Astrocyte of the spinal cord (primary cell): ENCODE measurements at regions not wholly inside any gene's neighbourhood (a gene's known extent, or its start where the extent isn't known, plus 50 kb on each side); places are given as distances from the start of the nearest gene placed in this dataset.
A peak's percentile ranks its signal among the peaks of the same experiment; 100 is the strongest.

ENCODE experiments used
- DNase-seq: peaks from one replicate; pipeline ENCODE4 v3.0.0; 2011; ENCODE audit warnings: low read depth, low spot score
- H3K4me3 ChIP-seq: 2 replicates; pipeline ENCODE4 v1.5.1; 2011; ENCODE audit warnings: low read depth, mild to moderate bottlenecking, low read length, moderate library complexity
- in situ Hi-C: cut with HindIII; loops from 2 replicates; pipeline ENCODE4 v1.10.0; 2017; ENCODE audit warnings: low sequenced_read_pairs
- TF ChIP-seq, protein P1 (sequence below): IDR thresholded peaks from 2 replicates; pipeline ENCODE4 v1.5.1; 2012; ENCODE audit warnings: low read depth, mild to moderate bottlenecking, low read length, inconsistent platforms

DNA sequence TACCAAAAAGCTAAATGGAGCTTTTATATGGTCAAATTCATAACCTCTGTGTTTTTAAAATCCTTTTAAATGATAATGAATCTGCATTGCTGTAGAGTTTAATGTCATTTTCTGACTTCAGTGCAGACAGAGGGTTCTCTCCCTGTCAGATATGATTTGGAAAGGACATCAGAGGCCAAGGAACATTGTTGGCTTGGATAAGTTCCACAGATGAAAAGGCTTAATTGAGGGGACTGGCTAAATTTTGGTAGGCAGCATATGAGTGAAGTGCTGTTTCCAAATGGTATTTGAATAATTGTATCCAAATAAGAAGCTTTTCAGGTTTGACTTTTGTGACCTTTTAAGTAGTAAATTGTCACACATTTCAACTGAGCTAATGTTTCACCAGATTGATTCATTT, 124.6 kb upstream of the KCNH7 start:
- TF ChIP-seq, protein P1, sequence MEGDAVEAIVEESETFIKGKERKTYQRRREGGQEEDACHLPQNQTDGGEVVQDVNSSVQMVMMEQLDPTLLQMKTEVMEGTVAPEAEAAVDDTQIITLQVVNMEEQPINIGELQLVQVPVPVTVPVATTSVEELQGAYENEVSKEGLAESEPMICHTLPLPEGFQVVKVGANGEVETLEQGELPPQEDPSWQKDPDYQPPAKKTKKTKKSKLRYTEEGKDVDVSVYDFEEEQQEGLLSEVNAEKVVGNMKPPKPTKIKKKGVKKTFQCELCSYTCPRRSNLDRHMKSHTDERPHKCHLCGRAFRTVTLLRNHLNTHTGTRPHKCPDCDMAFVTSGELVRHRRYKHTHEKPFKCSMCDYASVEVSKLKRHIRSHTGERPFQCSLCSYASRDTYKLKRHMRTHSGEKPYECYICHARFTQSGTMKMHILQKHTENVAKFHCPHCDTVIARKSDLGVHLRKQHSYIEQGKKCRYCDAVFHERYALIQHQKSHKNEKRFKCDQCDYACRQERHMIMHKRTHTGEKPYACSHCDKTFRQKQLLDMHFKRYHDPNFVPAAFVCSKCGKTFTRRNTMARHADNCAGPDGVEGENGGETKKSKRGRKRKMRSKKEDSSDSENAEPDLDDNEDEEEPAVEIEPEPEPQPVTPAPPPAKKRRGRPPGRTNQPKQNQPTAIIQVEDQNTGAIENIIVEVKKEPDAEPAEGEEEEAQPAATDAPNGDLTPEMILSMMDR: no peak
- DNase-seq: no peak
- in situ Hi-C loops: no loop called here
- H3K4me3 ChIP-seq: no peak overlapping the region

DNA sequence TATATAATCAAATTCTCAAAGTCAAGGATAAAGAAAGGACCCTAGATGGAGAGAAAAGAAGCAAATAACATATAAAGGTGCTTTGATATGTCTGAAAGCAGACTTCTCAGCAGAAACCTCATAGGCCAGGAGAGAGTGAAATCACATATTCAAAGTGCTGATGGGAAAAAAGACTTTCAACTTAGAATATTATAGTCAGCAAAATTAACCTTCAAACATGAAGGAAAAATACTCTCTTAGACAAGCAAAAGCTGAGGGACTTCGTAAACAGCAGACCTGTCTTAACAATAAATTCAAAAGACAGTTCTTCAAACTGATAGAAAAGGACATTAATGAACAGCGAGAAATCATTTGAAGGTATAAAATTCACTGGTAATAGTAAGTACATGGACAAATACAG, 107.2 kb upstream of the KCNH7 start:
- TF ChIP-seq, protein P1: no peak
- H3K4me3 ChIP-seq: no peak overlapping the region

DNA sequence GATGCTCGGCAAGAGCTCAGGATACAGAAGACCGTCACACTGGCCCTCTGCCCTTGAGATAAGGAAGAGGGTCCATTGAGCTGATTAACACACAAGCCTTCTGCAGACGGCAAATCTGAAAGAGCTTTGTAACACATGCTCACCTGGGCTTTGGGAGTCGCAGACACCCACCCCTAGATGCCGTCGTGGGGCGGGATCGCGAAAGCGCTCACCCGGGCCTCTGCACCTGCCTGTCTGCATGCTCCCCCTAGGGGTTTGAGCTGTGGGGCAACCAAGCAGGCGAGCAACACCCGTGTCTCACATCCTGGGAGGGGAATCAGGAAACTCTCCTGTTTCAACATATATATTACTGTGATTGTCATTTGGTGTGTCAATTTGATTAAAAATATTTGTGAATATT, 99.8 kb upstream of the KCNH7 start:
- no peak for DNase-seq
- no peak overlapping the region for H3K4me3 ChIP-seq
- in situ Hi-C loops: no loop called here
- TF ChIP-seq, protein P1: no peak

More for the DNA sequence above, 107.2 kb upstream of the KCNH7 start:
- in situ Hi-C loops: no loop called here
- no peak for DNase-seq

DNA sequence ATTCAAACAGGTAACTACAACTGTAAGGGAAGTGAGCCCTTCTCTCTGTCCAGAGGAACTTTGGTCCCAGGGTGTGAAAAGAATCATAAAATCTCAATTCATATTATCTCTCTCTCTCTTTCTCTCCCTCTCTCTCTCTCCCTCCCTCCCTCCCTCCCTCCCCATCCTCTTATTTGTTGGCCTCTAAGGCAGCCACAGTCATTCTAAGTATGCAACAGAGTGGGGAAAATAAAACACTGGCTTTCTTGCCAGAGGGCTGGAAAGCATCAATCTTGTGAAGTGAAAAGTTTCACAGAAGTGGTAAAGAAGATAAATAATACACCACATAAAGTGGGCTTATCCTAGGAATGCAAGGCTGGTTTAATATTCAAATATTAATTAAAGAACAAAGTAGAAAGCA, 95.6 kb upstream of the KCNH7 start:
- TF ChIP-seq, protein P1: no peak
- in situ Hi-C loops: no loop called here
- no peak overlapping the region for H3K4me3 ChIP-seq
- peak; percentile 19 for DNase-seq

DNA sequence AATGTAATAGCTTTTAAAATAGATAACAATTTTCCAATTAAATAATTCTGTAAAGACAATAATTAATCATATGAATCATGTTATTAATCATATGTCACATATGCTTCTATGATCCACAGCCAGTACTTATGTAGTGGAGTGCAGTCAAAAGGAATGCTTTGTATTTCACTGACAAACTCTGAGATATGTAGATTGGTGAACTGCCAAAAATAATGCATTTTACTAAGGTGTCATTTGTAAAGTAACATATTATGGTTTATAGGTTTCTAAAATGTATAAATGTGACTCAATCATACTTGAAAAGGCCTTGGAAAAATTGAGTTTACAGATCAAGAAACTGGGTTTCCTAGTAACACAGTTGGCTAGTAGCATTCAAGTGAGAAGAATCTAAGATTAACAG, 93.8 kb upstream of the KCNH7 start:
- H3K4me3 ChIP-seq: no peak overlapping the region
- in situ Hi-C loops: no loop called here
- no peak for DNase-seq
- TF ChIP-seq, protein P1: no peak

DNA sequence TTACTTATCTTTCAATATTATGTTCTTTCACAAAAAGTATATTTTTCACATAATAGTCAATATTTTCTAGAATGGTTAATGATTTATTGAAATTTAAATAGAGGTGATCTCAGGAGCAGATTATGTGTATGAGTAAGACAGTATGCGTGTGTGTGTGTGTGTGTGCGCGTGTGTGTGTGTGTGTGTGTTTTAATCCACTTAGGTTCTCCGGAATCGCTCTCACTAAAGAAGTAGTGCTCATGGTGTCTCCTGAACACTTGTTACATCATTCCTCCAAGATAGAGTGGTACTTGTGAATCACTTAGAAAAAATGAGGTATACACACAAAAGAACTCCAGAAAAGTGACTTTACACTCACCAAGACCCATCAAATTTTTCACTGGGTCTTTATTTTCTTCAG, 91.0 kb upstream of the KCNH7 start:
- H3K4me3 ChIP-seq: no peak overlapping the region
- TF ChIP-seq, protein P1: no peak
- in situ Hi-C loops: no loop called here
- DNase-seq: peak; percentile 69

DNA sequence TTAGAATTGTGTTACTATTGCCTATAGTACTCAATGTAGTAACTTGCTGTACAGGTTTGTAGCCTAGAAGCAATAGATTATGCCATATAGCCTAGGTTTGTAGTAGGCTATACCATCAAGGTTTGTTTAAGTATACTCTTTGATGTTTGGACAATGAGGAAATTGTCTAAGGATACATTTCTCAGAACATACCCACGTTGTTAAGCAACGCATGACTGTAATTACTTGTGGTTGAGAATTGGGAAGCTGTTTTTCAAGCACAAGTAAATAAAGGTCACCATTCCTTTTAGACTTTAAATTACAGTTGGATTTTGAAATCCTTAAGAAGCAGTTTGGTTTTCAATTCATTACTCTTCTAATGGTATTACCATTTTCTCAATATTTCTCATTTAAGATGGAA, 89.8 kb upstream of the KCNH7 start:
- H3K4me3 ChIP-seq: no peak overlapping the region
- TF ChIP-seq, protein P1: no peak
- DNase-seq: no peak
- in situ Hi-C loops: no loop called here
